IMR-90 (cell line): ENCODE measurements at regions not wholly inside any gene's neighbourhood (a gene's known extent, or its start where the extent isn't known, plus 50 kb on each side); places are given as distances from the start of the nearest gene placed in this dataset.
A peak's percentile ranks its signal among the peaks of the same experiment; 100 is the strongest.

ENCODE experiments used
- ATAC-seq: fragments of 200-7000 bp; cut with Tn5 transposase; 2 replicates; pipeline ENCODE4 v1.9.1; 2020; ENCODE audit warnings: low read depth, mild to moderate bottlenecking, moderate library complexity
- BruUV-seq: library from RNA; stranded (reverse); fragments of 400-500 nt; replicated peaks from 2 replicates; lab custom pipeline; 2021; lab: Mats Ljungman, UMichigan
- CTCF ChIA-PET: fragments of 300-600 bp; formaldehyde crosslinking; extraction: SDS; loops from one replicate; lab custom pipeline; 2021; ENCODE audit warnings: antibody characterized with exemption; lab: Yijun Ruan, JAX
- POLR2A ChIA-PET: fragments of 300-600 bp; sonication (Branson Sonifier 250); formaldehyde crosslinking; loops from one replicate; lab custom pipeline; 2022; ENCODE audit warnings: antibody characterized with exemption; ENCODE audit not compliant: unreplicated experiment; lab: Charles Lee
- DNase-seq: peaks from one replicate; pipeline ENCODE4 v3.0.0; 2013
- H2AFZ ChIP-seq: replicated peaks from 2 replicates; pipeline ENCODE3; 2013; ENCODE audit warnings: low read length, mild to moderate bottlenecking; ENCODE audit not compliant: poor library complexity
- H2AK5ac ChIP-seq: 2 replicates; pipeline ENCODE4 v1.6.1; 2013; ENCODE audit warnings: low read depth, low read length, inconsistent platforms
- H2AK9ac ChIP-seq: replicated peaks from 2 replicates; pipeline ENCODE3; 2013; ENCODE audit warnings: mild to moderate bottlenecking, low read depth, low read length, moderate library complexity; ENCODE audit not compliant: poor library complexity
- H2BK120ac ChIP-seq: 2 replicates; pipeline ENCODE4 v1.6.1; 2013; ENCODE audit warnings: low read depth, low read length, inconsistent platforms
- H2BK15ac ChIP-seq: 3 replicates; pipeline ENCODE4 v1.6.1; 2013; ENCODE audit warnings: low read depth, low read length, inconsistent platforms
- H2BK20ac ChIP-seq: 2 replicates; pipeline ENCODE4 v1.6.1; 2013; ENCODE audit warnings: low read depth, mild to moderate bottlenecking, inconsistent platforms, low read length, moderate library complexity
- H2BK5ac ChIP-seq: 2 replicates; pipeline ENCODE4 v1.6.1; 2013; ENCODE audit warnings: mild to moderate bottlenecking, low read depth, low read length, inconsistent platforms; ENCODE audit not compliant: poor library complexity, severe bottlenecking
- H3K14ac ChIP-seq: replicated peaks from 2 replicates; pipeline ENCODE4 v1.6.1; 2013; ENCODE audit warnings: low read depth, low read length, inconsistent platforms
- H3K18ac ChIP-seq: 2 replicates; pipeline ENCODE4 v1.6.1; 2013; ENCODE audit warnings: low read depth, low read length, control low read depth
- H3K23ac ChIP-seq: 2 replicates; pipeline ENCODE4 v1.6.1; 2013; ENCODE audit warnings: low read depth, low read length, inconsistent platforms
- H3K27ac ChIP-seq: 2 replicates; pipeline ENCODE4 v1.5.1; 2013; ENCODE audit warnings: mild to moderate bottlenecking, control low read depth, low read length; ENCODE audit not compliant: insufficient read depth
- H3K27me3 ChIP-seq: 2 replicates; pipeline ENCODE4 v1.6.1; 2013; ENCODE audit warnings: low read length; ENCODE audit not compliant: control insufficient read depth, insufficient read depth
- H3K36me3 ChIP-seq: 2 replicates; pipeline ENCODE4 v1.6.1; 2013; ENCODE audit warnings: low read length, mixed read lengths; ENCODE audit not compliant: control insufficient read depth, insufficient read depth
- H3K4ac ChIP-seq: 2 replicates; pipeline ENCODE4 v1.6.1; 2013; ENCODE audit warnings: low read depth, low read length, inconsistent platforms
- H3K4me1 ChIP-seq: 2 replicates; pipeline ENCODE4 v1.6.1; 2013; ENCODE audit warnings: low read length, mixed read lengths; ENCODE audit not compliant: control insufficient read depth, insufficient read depth
- H3K4me2 ChIP-seq: 2 replicates; pipeline ENCODE4 v1.6.1; 2013; ENCODE audit warnings: low read depth, mild to moderate bottlenecking, control low read depth, low read length, moderate library complexity
- H3K4me3 ChIP-seq: 2 replicates; pipeline ENCODE4 v1.5.1; 2013; ENCODE audit warnings: low read depth, mild to moderate bottlenecking, control low read depth, low read length, moderate library complexity; ENCODE audit not compliant: insufficient read depth
- H3K56ac ChIP-seq: 2 replicates; pipeline ENCODE4 v1.6.1; 2013; ENCODE audit warnings: low read length, inconsistent platforms; ENCODE audit not compliant: insufficient read depth; ENCODE audit errors: extremely low read depth
- H3K79me1 ChIP-seq, 2 experiments: 2 replicates each; pipeline ENCODE4 v1.6.1; 2013; ENCODE audit warnings: low read length in 2 of 2, inconsistent platforms in 1 of 2, low read depth in 1 of 2
- H3K9ac ChIP-seq: 2 replicates; pipeline ENCODE4 v1.6.1; 2013; ENCODE audit warnings: low read depth, low read length, control low read depth
- H3K9me1 ChIP-seq: 2 replicates; pipeline ENCODE4 v1.6.1; 2013; ENCODE audit warnings: low read length, inconsistent platforms; ENCODE audit not compliant: insufficient read depth
- H3K9me3 ChIP-seq: 2 replicates; pipeline ENCODE4 v1.6.1; 2013; ENCODE audit warnings: low read length; ENCODE audit not compliant: control insufficient read depth, insufficient read depth
- H4K20me1 ChIP-seq: 2 replicates; pipeline ENCODE4 v1.6.1; 2013; ENCODE audit warnings: low read length, inconsistent platforms; ENCODE audit not compliant: insufficient read depth
- H4K5ac ChIP-seq: 2 replicates; pipeline ENCODE4 v1.6.1; 2013; ENCODE audit warnings: mild to moderate bottlenecking, low read depth, low read length, control low read depth
- H4K8ac ChIP-seq, 2 experiments: 2 replicates each; pipeline ENCODE4 v1.6.1; 2013; ENCODE audit warnings: low read depth in 2 of 2, low read length in 2 of 2, control low read depth in 1 of 2, inconsistent platforms in 1 of 2
- H4K91ac ChIP-seq: 2 replicates; pipeline ENCODE4 v1.6.1; 2013; ENCODE audit warnings: low read depth, low read length, inconsistent platforms; ENCODE audit not compliant: insufficient read depth
- BHLHE40 ChIP-seq: fragments of 150-350 bp; IDR thresholded peaks from 2 replicates; pipeline ENCODE4 v1.6.1; 2016; ENCODE audit warnings: mild to moderate bottlenecking, low read depth, low read length
- CHD1 ChIP-seq: IDR thresholded peaks from 2 replicates; pipeline ENCODE4 v1.6.1; 2012; ENCODE audit warnings: low read depth, low read length, improper control_type of control experiment
- FOS ChIP-seq: fragments of 150-350 bp; IDR thresholded peaks from 2 replicates; pipeline ENCODE4 v1.6.1; 2016; ENCODE audit warnings: low read depth, low read length
- NFE2L2 ChIP-seq: fragments of 150-350 bp; IDR thresholded peaks from 2 replicates; pipeline ENCODE4 v1.6.1; 2016; ENCODE audit warnings: low read depth, mild to moderate bottlenecking, low read length
- POLR2A ChIP-seq: IDR thresholded peaks from 2 replicates; pipeline ENCODE4 v1.6.1; 2012; ENCODE audit warnings: mild to moderate bottlenecking, low read depth, low read length
- RAD21 ChIP-seq: IDR thresholded peaks from 2 replicates; pipeline ENCODE4 v1.6.1; 2012; ENCODE audit warnings: low read length, improper control_type of control experiment
- SMC3 ChIP-seq: fragments of 150-350 bp; IDR thresholded peaks from 2 replicates; pipeline ENCODE4 v1.6.1; 2016; ENCODE audit warnings: low read depth, mild to moderate bottlenecking, antibody characterized with exemption, low read length, moderate library complexity
- WGBS, 2 experiments: methylation state at CpG; one replicate each; pipeline versions ENCODE4 v1.1.5 to v1.1.7; 2013; ENCODE audit warnings: missing lambda C conversion rate in 2 of 2; ENCODE audit not compliant: insufficient read length in 1 of 2; ENCODE audit errors: extremely low coverage in 2 of 2; 5-methylcytosine and 5-hydroxymethylcytosine counted together
- dilution Hi-C: fragments of 300-500 bp; cut with HindIII; formaldehyde crosslinking; loops from one replicate; pipeline ENCODE4 v1.14.3; 2018; ENCODE audit warnings: low sequenced_read_pairs; ENCODE audit not compliant: unreplicated experiment
- in situ Hi-C: fragments of 300-500 bp; cut with MboI; formaldehyde crosslinking; loops from 3 replicates; pipeline ENCODE4 v1.14.3; 2019; ENCODE audit warnings: low sequenced_read_pairs, inconsistent platforms, mixed read lengths
- intact Hi-C: fragments of 100-400 bp; cut with micrococcal nuclease; formaldehyde crosslinking; loops from 2 replicates; pipeline ENCODE4 v1.10.0; 2022
- TF ChIP-seq, protein P1 (sequence below): fragments of 150-350 bp; IDR thresholded peaks from 2 replicates; pipeline ENCODE4 v1.6.1; 2016; ENCODE audit warnings: low read depth, mild to moderate bottlenecking, low read length, moderate library complexity, borderline replicate concordance
- TF ChIP-seq, protein P2 (sequence below): fragments of 150-350 bp; IDR thresholded peaks from 2 replicates; pipeline ENCODE4 v1.6.1; 2017; ENCODE audit warnings: mild to moderate bottlenecking, antibody characterized with exemption, low read length, low read depth

DNA sequence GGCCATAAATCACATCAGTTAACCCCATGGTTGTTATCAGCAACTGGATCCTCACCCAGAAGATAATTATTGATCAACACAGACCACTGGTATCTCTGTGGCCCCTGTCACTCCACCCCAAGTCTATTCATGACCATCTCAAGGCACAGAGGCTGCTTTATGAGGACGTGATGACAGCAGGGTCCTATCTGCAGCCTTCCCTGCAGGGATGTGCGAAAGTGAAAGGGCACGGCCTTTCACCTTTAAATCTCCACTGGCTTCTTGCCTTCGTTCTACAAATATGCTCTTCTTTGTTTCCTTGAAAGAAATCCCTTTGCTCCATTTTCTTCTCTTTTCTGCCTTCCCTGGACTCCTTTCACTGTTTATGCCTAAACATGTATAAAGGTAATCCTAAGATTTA lies 170.6 kb upstream of the EDNRA start:
- no TSS peak for BruUV-seq
- Histone ChIP-seq H3K27ac (no peak overlapping the region), H2AFZ (no peak overlapping the region), H3K4ac (no peak overlapping the region), H3K9me1 (no peaks in the 10 kb centered on the region; the same call in 1 of the 2 replicates), H2BK5ac (no peak overlapping the region), H3K79me1 (no peaks in the 10 kb centered on the region), H3K56ac (no peak overlapping the region), H3K14ac (no peak overlapping the region), H2AK9ac (no peak overlapping the region), H3K4me2 (no peak overlapping the region), H2BK120ac (no peak overlapping the region), H2BK20ac (no peak overlapping the region), H3K27me3 (no peaks in the 10 kb centered on the region), H4K91ac (peak overlapping the region; percentile 15; the same call in 1 of the 2 replicates), H4K20me1 (no peaks in the 10 kb centered on the region), H3K23ac (no peak overlapping the region), H2AK5ac (peak overlapping the region; percentile 20; the same call in 1 of the 2 replicates), H2BK15ac (peak overlapping the region; percentile 54; the same call in 1 of the 3 replicates), H3K9ac (no peak overlapping the region), H3K36me3 (no peaks in the 10 kb centered on the region), H3K4me1 (peaks cover 9% of the 10 kb centered on the region), H3K4me3 (no peak overlapping the region), H3K9me3 (no peaks in the 10 kb centered on the region), H4K5ac (no peak overlapping the region), H3K18ac (no peak overlapping the region), H4K8ac (no peak overlapping the region)
- ChIA-PET POLR2A (no interaction called here), CTCF (no interaction called here)
- TF ChIP-seq RAD21 (no peak), CHD1 (no peak), NFE2L2 (no peak), SMC3 (no peak), FOS (no peak), BHLHE40 (no peak), POLR2A (no peak)
- TF ChIP-seq, protein P1, sequence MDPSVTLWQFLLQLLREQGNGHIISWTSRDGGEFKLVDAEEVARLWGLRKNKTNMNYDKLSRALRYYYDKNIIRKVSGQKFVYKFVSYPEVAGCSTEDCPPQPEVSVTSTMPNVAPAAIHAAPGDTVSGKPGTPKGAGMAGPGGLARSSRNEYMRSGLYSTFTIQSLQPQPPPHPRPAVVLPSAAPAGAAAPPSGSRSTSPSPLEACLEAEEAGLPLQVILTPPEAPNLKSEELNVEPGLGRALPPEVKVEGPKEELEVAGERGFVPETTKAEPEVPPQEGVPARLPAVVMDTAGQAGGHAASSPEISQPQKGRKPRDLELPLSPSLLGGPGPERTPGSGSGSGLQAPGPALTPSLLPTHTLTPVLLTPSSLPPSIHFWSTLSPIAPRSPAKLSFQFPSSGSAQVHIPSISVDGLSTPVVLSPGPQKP: no peak
- TF ChIP-seq, protein P2, sequence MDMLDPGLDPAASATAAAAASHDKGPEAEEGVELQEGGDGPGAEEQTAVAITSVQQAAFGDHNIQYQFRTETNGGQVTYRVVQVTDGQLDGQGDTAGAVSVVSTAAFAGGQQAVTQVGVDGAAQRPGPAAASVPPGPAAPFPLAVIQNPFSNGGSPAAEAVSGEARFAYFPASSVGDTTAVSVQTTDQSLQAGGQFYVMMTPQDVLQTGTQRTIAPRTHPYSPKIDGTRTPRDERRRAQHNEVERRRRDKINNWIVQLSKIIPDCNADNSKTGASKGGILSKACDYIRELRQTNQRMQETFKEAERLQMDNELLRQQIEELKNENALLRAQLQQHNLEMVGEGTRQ: no peak
- intact Hi-C loops: loop anchor here (10.0 kb wide), 1 partner anchor 274 kb away; no protein-coding TSS in a partner anchor
- dilution Hi-C loops: no loop called here
- in situ Hi-C loops: no loop called here
- 100% methylated on average over 2 of the region's 4 CpGs; no CpG with 5 or more reads in 1 of the 2 experiments for WGBS, 2 experiments
- DNase-seq: no peak
- ATAC-seq: no peak
